HG03159 (cell line): ENCODE measurements at regions not wholly inside any gene's neighbourhood (a gene's known extent, or its start where the extent isn't known, plus 50 kb on each side); places are given as distances from the start of the nearest gene placed in this dataset.
A peak's percentile ranks its signal among the peaks of the same experiment; 100 is the strongest.
"Not testable (repeated sequence)": the region's sequence is repeated elsewhere in the genome, so short reads cannot be mapped to it uniquely, and the experiment has no call there.

Experiments
- ATAC-seq: cut with Tn5 transposase; IDR thresholded peaks from one replicate; pipeline ENCODE4 v1.9.1; 2021; ENCODE audit warnings: mild to moderate bottlenecking, moderate library complexity; ENCODE audit not compliant: unreplicated experiment

- not testable (repeated sequence) for ATAC-seq
Measured at GRCh38 chr21:17398954-17399353, 113.9 kb upstream of the CXADR start.

GRCh38 chr21:17402937-17403336, 109.9 kb upstream of the CXADR start:
- no peak for ATAC-seq

GRCh38 chr21:17406202-17406601, 106.6 kb upstream of the CXADR start:
- no peak for ATAC-seq

DNA sequence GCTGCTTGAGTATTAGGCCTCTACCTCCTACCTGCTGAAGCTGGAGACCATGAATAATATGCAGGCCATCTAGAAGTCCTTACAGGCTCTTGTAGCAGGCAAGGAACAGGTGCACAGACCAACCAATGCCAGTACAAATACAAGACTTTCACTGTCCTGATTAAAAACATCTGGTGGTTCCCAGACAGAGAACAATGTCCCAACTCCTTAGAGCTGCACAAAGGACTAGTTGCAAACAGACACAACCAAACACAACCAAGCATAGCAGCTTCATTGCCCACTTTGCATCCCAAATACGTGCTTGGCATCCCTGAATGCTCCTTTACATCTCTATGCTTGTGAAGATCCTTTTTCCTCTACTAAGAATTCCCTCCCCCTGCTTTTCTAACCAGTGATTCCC, 98.1 kb upstream of the CXADR start:
- no peak for ATAC-seq

DNA sequence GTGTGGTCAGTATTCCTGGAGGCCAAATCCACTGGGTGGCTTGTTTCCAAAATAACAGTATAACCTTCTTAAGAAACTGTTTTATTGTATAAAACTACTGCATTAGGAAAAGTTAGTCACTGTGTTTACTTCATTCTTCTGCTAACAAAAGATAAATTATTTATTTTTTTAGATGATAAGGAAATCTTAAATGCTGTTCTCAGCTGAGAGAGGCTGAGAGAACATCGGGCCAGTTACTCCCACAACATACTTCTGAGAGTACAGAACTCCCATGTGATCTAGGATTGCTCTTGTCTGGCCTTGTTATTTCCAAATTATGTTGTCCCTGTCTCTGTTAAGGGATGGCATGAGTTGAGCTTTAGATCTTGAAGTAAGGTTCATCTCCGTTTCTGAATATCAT, 96.7 kb upstream of the CXADR start:
- ATAC-seq: no peak

GRCh38 chr21:17422931-17423330, 89.9 kb upstream of the CXADR start:
- ATAC-seq: no peak

- ATAC-seq: no peak
Measured at GRCh38 chr21:17427157-17427556, 85.7 kb upstream of the CXADR start.

DNA sequence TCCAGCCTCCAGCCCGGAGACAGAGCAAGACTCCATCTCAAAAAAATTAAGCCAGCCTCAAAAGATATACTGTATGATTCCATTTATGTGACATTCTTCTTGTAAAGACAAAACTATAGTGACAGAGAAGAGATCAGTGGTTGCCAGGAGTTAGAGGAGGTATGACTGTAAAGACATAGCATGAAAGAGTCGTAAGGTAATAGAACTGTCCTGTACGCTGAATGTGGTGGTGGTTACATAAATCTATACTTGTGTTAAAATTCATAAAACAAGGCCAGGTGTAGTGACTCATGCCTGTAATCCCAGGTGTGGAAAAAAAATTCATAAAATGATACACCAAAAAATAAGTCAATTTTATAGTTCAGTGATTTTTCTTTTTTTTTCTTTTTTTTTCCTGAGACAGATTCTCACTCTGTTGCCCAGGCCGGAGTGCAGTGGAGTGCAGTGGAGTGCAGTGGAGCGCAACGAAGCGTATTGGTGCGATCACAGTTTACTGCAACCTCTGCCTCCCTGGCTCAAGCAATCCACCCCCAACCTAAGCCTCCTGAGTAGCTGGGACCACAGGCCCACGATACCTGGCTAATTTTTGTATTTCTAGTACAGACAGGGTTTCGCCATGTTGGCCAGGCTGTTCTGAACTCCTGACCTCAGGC, 84.9 kb upstream of the CXADR start:
- peak; percentile 91 for ATAC-seq

DNA sequence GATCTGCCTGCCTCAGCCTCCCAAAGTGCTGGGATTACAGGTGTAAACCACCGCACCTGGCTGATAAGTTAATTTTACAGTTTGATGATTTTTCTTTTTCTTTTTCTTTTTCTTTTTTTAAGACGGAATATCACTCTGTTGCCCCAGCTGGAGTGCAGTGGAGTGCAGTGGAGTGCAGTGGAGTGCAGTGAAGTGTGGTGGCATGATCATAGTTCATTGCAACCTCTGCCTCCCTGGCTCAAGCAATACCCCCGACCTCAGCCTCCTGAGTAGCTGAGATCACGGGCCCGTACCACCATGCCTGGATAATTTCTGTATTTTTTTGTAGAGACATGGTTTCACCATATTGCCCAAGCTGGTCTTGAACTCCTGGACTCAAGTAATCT, 84.4 kb upstream of the CXADR start:
- ATAC-seq: peak; percentile 63

DNA sequence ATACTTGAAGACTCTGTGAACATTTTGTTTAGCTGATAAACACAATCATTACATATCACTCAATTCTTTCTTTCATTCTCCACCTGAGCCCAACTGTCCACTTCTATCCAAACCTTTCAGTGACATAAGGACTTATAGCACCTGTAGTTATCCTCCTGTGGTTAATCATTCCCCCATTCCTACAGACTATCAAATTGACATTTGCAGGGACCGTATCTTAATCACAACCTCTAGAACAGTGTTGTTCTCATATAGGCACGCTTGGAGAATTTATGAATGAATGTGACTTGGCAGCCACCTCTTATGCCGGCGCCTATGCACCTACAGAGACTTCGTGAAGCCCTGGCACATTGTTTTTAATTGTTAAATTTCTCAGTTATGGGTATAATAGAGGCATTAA, 83.9 kb upstream of the CXADR start:
- ATAC-seq: no peak

GRCh38 chr21:17429936-17430335, 82.9 kb upstream of the CXADR start:
- ATAC-seq: no peak

DNA sequence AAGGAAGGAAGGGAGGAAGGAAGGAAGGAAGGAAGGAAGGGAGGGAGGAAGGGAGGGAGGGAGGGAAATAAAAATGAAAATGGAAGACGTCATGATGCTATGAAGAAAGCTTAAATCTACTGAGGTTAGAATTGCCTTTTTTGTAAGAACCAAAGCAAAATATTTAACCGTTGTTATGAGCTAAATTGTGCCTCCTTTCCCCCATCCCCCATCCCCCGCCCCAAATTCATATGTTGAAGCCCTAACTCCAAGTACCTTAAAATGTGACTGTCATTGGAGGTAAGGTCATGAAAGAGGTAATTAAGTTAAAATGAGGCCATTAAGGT, 80.1 kb upstream of the CXADR start:
- ATAC-seq: no peak

- ATAC-seq: no peak
Measured at GRCh38 chr21:17433730-17434129, 79.1 kb upstream of the CXADR start.

DNA sequence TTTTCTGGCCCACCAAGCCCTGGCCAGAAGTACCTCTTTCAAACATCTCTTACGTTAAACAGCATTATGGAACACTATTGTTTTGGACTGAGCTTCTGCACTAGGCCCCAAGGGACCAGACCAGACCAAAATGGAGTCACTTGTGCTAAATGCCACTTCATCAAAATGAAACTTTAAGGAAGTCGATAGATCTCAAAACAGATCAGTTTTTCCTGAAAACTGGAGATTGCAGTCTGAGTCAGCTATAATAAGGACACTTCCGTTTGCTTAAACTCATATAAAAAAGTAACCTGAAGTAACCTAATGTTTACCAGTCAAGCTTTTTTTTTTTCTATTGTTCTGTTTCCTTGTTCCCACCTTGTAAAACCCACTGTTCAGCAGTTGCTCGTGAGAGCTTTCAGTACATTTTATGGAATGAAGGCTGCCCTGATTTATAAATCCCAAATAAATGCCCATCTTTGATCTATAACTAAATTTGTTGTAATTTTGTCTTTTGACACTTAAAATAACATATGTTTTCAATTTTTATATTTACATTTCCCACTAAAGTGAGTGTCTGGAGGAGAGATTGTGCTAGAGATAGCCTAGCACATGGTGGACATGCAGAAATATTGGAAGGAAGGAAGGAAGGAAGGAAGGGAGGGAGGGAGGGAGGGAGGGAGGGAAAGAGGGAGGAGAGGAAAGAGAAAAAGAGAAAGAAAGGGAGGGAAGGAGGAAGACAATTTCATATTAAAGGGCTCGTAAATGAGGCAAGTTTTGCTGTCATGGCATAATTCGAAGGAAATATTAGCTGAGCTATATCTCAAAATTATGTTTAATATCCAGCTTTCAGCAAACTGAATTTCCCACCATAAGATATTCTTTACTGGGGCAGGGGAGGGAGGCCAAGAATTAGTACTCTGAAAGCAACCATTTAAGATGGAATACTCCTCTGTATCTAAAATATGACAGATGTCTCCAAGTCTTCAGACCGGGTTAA, 77.0 kb upstream of the CXADR start:
- no peak for ATAC-seq

GRCh38 chr21:17436626-17437111, 76.2 kb upstream of the CXADR start:
- ATAC-seq: no peak

- ATAC-seq: no peak
Measured at GRCh38 chr21:17438635-17439034, 74.2 kb upstream of the CXADR start.

- ATAC-seq: no peak
Measured at GRCh38 chr21:17440969-17441368, 71.9 kb upstream of the CXADR start.

- ATAC-seq: no peak
Measured at GRCh38 chr21:17441370-17441769, 71.5 kb upstream of the CXADR start.

GRCh38 chr21:17442165-17442564, 70.7 kb upstream of the CXADR start:
- ATAC-seq: no peak

- ATAC-seq: no peak
Measured at GRCh38 chr21:17444828-17445227, 68.0 kb upstream of the CXADR start.

- ATAC-seq: no peak
Measured at GRCh38 chr21:17446737-17447136, 66.1 kb upstream of the CXADR start.

- no peak for ATAC-seq
Measured at GRCh38 chr21:17449701-17450100, 63.1 kb upstream of the CXADR start.
